LNCAP (cell line): ENCODE measurements at regions not wholly inside any gene's neighbourhood (a gene's known extent, or its start where the extent isn't known, plus 50 kb on each side); places are given as distances from the start of the nearest gene placed in this dataset.
A peak's percentile ranks its signal among the peaks of the same experiment; 100 is the strongest.

ENCODE experiments used
- TF ChIP-seq, protein P1 (sequence below): fragments of 450-650 bp; IDR thresholded peaks from 2 replicates; pipeline ENCODE4 v1.5.1; 2017; ENCODE audit warnings: mild to moderate bottlenecking

DNA sequence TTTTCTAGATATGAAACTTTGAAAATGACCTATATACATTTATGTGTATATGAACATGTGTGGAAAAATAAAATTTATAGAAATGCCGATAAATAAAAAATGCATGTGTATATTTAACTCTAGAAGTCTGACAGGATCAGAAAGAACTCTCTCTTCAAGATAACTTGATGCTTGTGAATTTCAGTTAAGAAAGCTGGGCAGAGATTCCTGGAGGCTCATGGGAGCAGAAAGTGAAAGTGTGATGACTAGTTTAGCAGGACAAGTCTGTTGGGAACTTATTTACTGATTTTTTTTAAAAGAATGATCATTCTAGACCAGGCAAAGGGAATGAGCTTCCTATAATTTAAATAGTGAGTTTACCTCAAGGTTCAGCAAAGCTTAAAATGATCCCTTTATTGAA, 81.5 kb upstream of the KCNAB1 start:
- TF ChIP-seq, protein P1, sequence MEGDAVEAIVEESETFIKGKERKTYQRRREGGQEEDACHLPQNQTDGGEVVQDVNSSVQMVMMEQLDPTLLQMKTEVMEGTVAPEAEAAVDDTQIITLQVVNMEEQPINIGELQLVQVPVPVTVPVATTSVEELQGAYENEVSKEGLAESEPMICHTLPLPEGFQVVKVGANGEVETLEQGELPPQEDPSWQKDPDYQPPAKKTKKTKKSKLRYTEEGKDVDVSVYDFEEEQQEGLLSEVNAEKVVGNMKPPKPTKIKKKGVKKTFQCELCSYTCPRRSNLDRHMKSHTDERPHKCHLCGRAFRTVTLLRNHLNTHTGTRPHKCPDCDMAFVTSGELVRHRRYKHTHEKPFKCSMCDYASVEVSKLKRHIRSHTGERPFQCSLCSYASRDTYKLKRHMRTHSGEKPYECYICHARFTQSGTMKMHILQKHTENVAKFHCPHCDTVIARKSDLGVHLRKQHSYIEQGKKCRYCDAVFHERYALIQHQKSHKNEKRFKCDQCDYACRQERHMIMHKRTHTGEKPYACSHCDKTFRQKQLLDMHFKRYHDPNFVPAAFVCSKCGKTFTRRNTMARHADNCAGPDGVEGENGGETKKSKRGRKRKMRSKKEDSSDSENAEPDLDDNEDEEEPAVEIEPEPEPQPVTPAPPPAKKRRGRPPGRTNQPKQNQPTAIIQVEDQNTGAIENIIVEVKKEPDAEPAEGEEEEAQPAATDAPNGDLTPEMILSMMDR = no peak

DNA sequence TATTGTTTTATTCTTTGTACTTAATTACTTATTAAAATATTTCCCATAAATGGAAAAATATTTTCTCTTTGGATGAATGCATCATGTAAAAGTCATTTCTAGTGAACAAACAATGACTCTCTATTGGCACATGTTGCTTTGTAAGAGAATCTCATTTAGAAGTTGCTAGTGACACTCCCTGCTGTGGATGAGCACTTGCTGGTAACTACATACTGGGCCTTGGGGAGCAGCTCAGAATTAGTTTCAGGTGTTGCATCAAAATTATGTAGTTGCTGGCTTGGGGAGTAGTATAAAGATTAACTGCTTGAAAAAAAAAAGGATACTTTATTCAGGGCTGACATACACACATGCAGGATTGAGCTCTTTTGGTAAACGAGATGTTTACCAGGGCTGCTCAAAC, 80.3 kb upstream of the KCNAB1 start:
- TF ChIP-seq, protein P1 = no peak

DNA sequence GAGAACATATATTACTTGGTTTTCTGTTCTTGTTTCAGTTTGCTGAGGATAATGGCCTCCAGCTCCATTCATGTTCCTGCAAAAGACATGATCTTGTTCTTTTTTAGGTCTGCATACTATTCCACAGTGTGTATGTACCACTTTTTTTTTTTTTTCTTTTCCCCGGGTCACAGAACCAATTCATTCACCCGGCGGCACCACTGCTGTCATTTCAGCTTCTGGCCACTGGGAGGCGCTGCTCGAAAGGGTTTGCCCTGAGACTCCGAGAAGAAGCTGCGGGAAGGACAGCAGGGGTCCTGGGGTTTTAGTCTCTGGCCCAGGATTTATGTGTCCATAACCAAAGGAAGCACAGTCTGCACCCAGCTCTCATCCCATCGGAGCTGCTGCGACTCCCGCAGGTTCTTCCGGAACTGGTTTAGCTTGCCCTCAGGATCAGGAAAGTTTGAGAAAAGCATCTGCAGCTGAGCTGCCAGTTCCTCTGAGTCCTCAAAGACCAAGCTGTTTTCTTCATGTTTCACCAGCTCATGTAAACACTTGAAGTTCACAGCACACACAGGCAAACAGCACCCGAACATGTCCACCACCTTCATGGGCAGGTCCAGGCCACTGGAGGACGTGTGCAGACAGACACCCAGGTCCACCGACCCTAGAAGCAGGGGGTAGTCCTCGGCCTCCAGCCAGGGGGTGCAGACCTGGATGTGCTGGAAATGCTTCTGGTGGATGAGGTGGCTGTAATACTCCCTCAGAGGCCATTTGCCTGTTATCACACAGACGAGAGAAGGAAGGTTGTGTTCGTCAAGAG, 76.3 kb upstream of the KCNAB1 start:
- TF ChIP-seq, protein P1 = peak; percentile 97

DNA sequence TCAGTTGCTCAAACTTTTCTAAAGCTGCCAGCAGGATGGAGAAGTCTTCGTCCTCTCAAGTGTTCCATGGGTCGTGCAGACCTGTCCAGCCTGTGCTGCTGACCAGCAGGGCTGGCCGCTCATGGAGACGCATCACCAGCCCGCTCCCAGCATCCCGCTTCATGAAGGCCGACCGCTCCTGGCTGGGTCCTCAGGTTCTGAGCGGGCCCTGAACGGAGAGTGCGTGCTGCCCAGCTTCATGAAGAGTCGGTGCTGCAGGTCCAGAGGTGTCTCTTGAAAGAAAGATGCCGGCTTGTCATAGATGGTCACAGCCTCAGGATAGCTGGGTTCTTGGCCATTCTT, 75.8 kb upstream of the KCNAB1 start:
- TF ChIP-seq, protein P1 = no peak

DNA sequence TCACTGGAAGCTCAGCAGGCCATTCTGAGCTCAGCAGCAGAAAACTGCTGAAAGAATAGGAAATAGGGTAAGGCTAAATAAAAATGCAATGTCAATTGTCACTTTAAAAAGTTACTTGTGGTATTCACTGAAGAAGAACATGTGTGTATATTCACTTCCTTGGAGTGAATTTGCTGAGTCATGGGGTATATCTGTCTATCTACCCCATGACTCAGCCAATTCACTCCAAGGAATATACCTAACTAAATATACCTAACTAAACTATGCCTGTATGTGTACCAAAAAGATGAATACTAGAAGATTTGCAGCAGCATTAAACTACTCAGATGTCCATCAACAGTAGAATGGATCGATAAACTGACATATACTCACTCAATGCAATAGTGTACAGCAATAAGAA, 69.5 kb upstream of the KCNAB1 start:
- TF ChIP-seq, protein P1 = no peak

DNA sequence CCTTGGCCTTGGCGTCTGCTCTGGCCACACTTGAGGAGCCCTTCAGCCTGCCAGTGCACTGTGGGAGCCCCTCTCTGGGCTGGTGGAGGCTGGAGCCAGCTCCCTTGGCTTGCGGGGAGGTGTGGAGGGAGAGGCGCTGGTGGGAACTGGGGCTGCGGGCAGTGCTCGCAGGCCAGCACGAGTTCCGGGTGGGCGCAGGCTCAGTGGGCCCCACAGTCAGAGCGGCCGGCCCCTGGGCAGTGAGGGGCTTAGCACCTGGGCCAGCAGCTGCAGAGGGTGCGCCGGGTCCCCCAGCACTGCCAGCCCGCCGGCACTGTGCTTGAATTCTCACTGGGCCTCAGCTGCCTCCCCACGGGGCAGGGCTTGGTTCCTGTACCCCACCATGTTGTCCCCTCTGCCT, 68.7 kb upstream of the KCNAB1 start:
- TF ChIP-seq, protein P1 = no peak

DNA sequence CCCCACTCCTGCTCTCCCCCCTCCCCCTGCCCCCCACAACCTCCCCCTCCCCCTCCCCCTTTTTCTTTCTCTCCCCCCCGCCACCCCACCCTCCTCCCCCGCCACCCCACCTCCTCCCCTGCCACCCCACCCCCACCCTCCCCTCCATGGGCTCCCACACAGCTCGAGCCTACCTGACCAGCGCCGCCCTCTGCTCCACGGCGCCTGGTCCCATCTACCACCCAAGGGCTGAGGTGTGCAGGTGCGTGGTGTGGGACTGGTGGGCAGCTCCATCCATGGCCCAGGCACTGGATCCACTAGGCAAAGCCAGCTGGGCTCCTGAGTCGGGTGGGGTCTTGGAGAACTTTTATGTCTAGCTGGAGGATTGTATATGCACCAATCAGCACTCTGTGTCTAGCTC, 68.3 kb upstream of the KCNAB1 start:
- TF ChIP-seq, protein P1 = no peak
